Vagina (tissue), 2 donors: ENCODE measurements at regions not wholly inside any gene's neighbourhood (a gene's known extent, or its start where the extent isn't known, plus 50 kb on each side); places are given as distances from the start of the nearest gene placed in this dataset.

ENCODE experiments used
- DNase-seq, 2 donors: peaks; one replicate each; pipeline ENCODE4 v3.0.0-alpha.2; 2017; ENCODE audit errors: extremely low spot score in 2 of 2
- H3K27ac ChIP-seq: fragments of 200-600 bp; sonication (generic); one replicate; pipeline ENCODE4 v1.5.1; 2019
- H3K27me3 ChIP-seq: fragments of 200-600 bp; sonication (generic); one replicate; pipeline ENCODE4 v1.5.1; 2019
- H3K36me3 ChIP-seq, 2 donors: fragments of 200-600 bp; sonication (generic); one replicate each; pipeline ENCODE4 v1.5.1; 2017 to 2019
- H3K4me1 ChIP-seq: fragments of 200-600 bp; sonication (generic); one replicate; pipeline ENCODE4 v1.5.1; 2019
- H3K4me3 ChIP-seq, 2 donors: fragments of 200-600 bp; sonication (generic); 1 replicate in 1 of 2; 2 replicates in 1 of 2; pipeline ENCODE4 v1.5.1; 2016 to 2019
- H3K9me3 ChIP-seq: fragments of 200-600 bp; sonication (generic); one replicate; pipeline ENCODE4 v1.5.1; 2019
- CTCF ChIP-seq, 3 experiments: fragments of 450-650 bp in 2 of 3; fragments of 200-600 bp in 1 of 3; sonication (generic) in 1 of 3; IDR thresholded peaks; one replicate each; pipeline ENCODE4 v1.5.1; 2017 to 2019; ENCODE audit warnings: antibody characterized with exemption in 3 of 3, mild to moderate bottlenecking in 2 of 3, moderate library complexity in 2 of 3
- POLR2A ChIP-seq, 2 donors: fragments of 450-650 bp; IDR thresholded peaks; one replicate each; pipeline ENCODE4 v1.6.1; 2017; ENCODE audit warnings: antibody characterized with exemption in 2 of 2, mild to moderate bottlenecking in 2 of 2, moderate library complexity in 2 of 2
- POLR2AphosphoS5 ChIP-seq, 2 donors: sonication (generic); formaldehyde crosslinking; IDR thresholded peaks; one replicate each; pipeline ENCODE4 v1.9.0; 2017; ENCODE audit warnings: antibody characterized with exemption in 2 of 2, mild to moderate bottlenecking in 2 of 2, low read depth in 1 of 2; ENCODE audit not compliant: insufficient read depth in 1 of 2
- intact Hi-C: fragments of 100-400 bp; cut with DNase I; formaldehyde crosslinking; loops from one replicate; pipeline ENCODE4 v1.15.1; 2023

- H3K9me3 ChIP-seq: no peaks in the 10 kb centered on the region
- TF ChIP-seq POLR2AphosphoS5 (IDR thresholded peaks at IDR 0.05; ENCODE audit: insufficient read depth in 1 of 2, low read depth in 1 of 2): no peak
- no peak for TF ChIP-seq CTCF (IDR thresholded peaks at IDR 0.05)
- no peak for TF ChIP-seq POLR2A (IDR thresholded peaks at IDR 0.05)
- no peaks in the 10 kb centered on the region for H3K27me3 ChIP-seq
- H3K4me3 ChIP-seq: no peak overlapping the region
- no peaks in the 10 kb centered on the region for H3K4me1 ChIP-seq
- no peak overlapping the region for H3K27ac ChIP-seq
- no peak for DNase-seq
- H3K36me3 ChIP-seq: no peaks in the 10 kb centered on the region
- intact Hi-C loops: no loop called here
Measured at GRCh38 chr4:99710681-99711345, 53.2 kb upstream of the C4orf54 start.

GRCh38 chr4:99710020-99710419, 52.4 kb upstream of the C4orf54 start:
- Histone ChIP-seq H3K27me3 (no peaks in the 10 kb centered on the region), H3K9me3 (no peaks in the 10 kb centered on the region), H3K36me3 (no peaks in the 10 kb centered on the region), H3K27ac (no peak overlapping the region), H3K4me1 (no peaks in the 10 kb centered on the region), H3K4me3 (no peak overlapping the region)
- no peak for DNase-seq
- no peak for TF ChIP-seq CTCF (IDR thresholded peaks at IDR 0.05)
- intact Hi-C loops: no loop called here

DNA sequence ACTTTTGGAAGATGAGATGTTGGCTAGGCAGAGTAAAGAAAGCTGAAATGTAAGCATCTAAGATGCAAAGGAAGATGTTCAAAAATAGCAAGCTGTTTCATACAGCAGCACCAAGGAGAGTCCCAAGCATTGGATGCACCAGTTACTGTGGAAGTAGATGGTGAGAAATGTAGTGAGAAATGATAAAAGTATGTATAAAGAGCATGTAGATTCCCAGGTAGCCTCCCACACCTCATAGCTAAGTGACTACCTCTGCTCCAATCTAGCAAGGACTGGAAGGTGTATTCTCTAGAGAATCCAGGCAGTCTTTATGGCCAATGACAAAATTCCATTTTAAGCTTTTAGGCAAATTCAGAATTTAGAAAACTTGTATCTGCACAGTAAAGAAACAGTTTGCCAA, 50.9 kb upstream of the C4orf54 start:
- Histone ChIP-seq H3K27ac (no peak overlapping the region), H3K9me3 (no peaks in the 10 kb centered on the region), H3K27me3 (no peaks in the 10 kb centered on the region), H3K36me3 (no peaks in the 10 kb centered on the region), H3K4me3 (no peak overlapping the region), H3K4me1 (no peaks in the 10 kb centered on the region)
- TF ChIP-seq CTCF (IDR thresholded peaks at IDR 0.05): no peak
- no peak for TF ChIP-seq POLR2A (IDR thresholded peaks at IDR 0.05)
- no peak for TF ChIP-seq POLR2AphosphoS5 (IDR thresholded peaks at IDR 0.05; ENCODE audit: insufficient read depth in 1 of 2, low read depth in 1 of 2)
- intact Hi-C loops: no loop called here
- no peak for DNase-seq
